ENCODE measurements at regions not wholly inside any gene's neighbourhood (a gene's known extent, or its start where the extent isn't known, plus 50 kb on each side); places are given as distances from the start of the nearest gene placed in this dataset.

- DNase-seq = no peak
These were observed 282.5 kb upstream of the THBS1 start for GRCh38 chr15:39298271-39298962.

GRCh38 chr15:39299486-39300267, 281.2 kb upstream of the THBS1 start:
- DNase-seq = no peak

DNA sequence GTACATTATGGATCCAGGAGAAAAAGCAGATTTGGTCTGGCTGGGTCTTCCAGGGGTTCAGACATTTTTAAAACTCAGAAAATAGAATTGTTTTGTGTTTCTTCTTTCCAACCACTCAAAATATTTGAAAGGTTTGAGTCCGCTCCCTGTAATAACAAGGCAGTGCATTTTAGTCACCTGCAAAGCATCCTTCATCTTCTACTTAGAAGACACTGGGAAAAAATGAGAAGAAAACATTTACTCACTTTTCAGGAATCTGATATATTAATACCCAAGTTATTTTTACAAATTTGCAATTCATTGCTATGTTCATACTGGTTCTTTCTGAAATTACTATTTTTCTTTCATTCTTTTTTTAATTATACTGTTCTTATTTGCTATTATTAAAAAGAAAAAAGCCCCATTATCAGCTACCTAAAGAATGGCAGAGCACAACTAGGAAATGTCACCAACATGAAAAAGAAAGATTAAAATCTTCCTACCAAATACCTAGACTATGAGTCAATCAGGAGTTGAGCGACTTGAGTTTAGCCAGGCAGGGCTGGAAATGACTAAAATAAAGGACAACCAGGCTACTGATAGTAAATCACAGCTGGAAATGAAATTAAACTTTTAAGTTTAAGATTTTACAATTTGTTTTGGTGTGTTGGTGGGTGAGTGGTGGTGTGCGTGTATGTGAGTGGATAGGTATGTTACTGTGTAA, 280.3 kb upstream of the THBS1 start:
- no peak for DNase-seq

GRCh38 chr15:39301589-39301999, 279.3 kb upstream of the THBS1 start:
- DNase-seq = no peak

DNA sequence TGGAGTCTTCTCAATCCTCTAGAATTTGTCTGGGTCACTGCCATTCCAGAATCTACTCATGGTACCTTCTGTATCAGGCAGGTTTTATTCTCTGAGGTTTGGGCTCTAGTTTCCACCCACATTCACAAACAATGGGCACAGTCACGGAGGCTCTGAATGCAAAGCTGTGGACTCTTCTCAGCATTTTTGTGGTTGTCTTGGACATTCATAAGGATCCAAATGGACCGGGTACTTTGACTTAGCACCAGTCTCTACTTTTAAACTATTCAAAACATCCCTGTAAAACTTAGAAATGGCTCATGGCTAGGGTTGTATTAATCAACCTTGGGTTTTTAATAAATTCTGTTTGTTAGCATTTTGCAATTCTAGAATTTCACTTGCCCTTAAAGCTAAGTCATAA, 277.9 kb upstream of the THBS1 start:
- DNase-seq = no peak

DNA sequence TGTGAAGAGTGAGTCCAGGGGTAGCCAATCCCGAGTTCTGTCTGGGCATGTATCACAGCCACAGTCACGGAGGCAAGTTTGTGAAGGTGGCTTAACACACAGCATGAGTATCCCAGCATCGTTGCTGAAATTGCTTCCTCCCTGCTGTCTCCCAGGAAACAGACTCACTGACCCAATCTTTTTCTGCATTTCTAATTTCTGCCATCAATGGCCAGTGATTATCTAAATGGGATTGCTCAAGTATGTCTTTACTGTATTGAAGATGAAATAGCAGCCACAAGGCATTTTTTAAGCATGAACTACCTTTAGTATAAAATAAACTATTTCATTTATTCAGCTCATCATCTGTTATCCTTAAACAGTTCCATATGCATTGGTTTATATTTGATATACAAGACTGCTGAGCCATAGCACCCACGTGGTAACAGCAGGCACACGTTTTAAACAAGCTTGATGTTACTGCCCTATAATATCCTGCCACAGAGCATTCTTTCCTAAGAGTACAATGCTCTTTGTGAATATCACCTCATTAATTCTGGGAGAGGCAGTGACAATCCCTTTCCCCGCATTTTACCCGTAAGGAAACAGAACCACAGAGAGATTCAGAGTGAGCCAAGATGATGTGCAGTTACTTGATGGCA, 276.6 kb upstream of the THBS1 start:
- DNase-seq = no peak

DNA sequence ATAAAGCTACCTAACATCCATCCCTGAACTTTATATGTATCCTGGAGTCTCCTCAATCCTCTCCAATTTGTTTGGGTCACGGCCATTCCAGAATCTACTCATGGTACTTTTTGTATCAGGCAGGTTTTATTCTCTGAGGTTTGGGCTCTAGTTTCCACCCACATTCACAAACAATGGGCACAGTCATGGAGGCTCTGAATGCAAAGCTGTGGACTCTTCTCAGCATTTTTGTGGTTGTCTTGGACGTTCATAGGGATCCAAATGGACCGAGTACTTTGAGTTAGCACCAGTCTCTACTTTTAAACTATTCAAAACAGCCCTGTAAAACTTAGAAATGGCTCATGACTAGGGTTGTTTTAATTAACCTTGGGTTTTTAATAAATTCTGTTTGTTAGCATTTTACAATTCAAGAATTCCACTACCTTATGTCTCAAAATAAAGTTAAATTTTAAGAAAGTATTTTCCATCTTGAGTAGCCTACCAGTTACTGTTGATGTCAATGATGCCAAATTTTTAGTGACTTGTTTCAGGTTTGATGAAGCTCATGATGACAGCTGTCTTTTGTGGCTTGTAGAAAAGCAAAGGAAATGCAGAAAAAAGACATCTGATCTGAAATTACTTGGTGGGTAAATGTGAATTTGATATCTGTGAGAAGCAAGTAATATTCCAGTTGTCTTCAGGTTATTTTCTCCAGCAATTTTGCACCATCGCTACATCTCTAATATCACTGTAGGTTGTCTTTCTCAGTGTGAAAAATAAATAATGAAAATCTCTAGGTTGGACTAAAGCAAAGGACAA, 275.7 kb upstream of the THBS1 start:
- no peak for DNase-seq

- DNase-seq = no peak
These were observed 270.2 kb upstream of the THBS1 start for GRCh38 chr15:39310633-39311032.

- DNase-seq = no peak
These were observed 267.9 kb upstream of the THBS1 start for GRCh38 chr15:39312984-39313383.

DNA sequence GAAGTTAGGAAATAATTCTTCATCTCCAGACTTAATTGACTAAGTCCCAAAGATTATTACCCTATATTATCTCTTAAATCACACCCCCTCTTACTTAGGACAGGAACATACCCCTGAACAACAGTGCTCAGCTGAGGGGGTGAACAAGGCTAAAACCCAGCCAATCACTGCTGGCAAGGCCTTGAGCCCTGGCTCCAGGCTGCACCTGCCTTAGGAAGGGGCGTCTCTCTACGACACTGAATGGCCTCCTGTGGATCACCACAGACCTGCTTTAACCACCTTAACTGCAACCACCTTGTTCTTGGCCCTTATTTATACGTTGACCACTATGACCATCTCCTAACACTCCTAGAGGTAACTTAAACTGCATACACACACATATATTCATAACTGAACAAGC, 267.4 kb upstream of the THBS1 start:
- no peak for DNase-seq

GRCh38 chr15:39313881-39314280, 267.0 kb upstream of the THBS1 start:
- DNase-seq = no peak

- DNase-seq = no peak
These were observed 265.6 kb upstream of the THBS1 start for GRCh38 chr15:39315206-39315850.

GRCh38 chr15:39317225-39317624, 263.7 kb upstream of the THBS1 start:
- DNase-seq = no peak

DNA sequence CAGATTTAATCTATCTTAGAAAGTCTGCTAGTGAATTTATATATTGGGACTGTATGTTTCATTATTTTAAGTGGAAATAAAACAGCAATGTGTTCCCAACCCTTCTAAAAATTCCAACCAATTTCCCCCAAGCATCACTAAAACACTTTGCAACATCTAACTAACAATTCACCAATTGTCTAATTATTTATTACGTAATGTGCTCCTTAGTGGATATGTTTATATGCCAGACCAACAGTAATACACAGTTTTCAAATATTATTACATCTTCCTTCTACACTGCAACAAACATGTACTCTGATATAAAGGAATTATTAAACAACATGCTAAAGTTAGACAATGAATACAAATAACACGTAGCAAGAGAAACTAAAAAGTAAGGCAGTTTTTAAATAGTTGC, 262.6 kb upstream of the THBS1 start:
- DNase-seq = no peak

- no peak for DNase-seq
These were observed 260.5 kb upstream of the THBS1 start for GRCh38 chr15:39320355-39320754.

- no peak for DNase-seq
These were observed 260.0 kb upstream of the THBS1 start for GRCh38 chr15:39320886-39321285.

DNA sequence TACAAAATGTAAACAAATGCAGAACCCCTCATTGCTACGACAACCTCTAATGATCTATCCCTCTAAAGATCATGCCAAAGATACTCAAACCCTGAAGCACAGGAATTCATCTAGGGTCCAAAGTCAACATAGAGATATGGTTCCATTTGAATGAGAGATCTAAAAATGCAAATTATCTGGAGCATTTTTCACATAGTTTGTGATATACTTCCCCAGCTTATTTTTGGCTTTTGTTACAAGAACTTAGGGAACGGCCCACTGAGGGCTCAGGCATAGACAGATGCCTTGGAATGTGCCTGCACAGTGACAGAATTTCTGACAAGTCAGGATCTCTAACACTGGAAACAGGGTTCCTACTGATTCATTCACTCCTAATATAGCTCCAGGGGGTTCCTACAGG, 258.9 kb upstream of the THBS1 start:
- no peak for DNase-seq

DNA sequence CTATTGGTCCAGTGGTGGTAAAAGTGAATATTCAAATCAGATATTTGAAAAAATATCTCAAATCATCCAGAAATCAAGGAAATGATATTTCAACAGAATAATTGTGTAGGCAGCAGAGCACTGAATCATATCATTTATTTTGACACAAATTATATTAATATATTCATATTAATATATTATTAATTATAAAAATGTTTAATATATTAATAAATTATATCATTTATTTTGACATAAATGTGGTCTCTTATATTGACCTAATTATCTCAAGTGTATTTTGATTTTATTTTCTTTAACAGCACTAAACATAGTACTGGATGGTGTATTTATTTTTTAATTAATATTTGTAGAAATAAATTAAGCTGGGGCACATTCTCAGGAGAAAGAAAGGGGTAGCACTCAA, 257.7 kb upstream of the THBS1 start:
- DNase-seq = no peak

- no peak for DNase-seq
These were observed 257.2 kb upstream of the THBS1 start for GRCh38 chr15:39323706-39324105.

- DNase-seq = no peak
These were observed 254.4 kb upstream of the THBS1 start for GRCh38 chr15:39326306-39326975.

DNA sequence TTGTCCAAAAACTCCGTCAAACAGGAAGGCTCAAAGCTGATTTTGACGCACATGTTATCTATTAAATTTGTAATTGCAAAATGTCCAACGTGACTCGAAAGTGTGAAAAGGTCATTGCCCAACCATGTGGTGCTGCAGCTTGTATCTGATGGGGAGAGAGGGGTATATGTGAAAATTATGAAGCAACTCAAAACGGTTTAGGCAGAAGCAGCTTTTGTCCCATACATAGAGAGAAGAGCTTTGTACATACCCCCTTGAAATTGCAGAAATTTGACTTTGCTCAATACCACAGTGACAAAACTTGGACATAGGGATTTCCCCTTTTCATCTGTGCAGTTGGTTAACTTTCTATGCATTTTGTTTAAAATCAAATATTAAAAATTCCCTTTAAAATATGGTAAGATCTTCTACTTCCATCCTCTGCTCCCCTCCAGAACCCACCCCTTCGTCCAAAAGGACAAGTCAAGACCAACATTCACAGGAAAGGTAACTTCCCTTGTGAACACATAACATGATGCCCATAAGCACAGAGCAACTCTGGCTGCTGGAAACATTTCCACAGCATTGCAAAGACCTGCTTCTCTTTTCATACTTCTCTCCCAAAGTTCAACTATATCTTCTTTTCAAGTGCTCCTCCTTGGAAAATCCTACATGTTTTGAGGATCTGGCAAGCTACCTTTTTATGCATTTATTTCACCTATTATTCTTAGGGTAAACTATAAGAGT, 253.7 kb upstream of the THBS1 start:
- no peak for DNase-seq

Measured in T1000 (cell line).